B cell (primary cell): ENCODE measurements at regions not wholly inside any gene's neighbourhood (a gene's known extent, or its start where the extent isn't known, plus 50 kb on each side); places are given as distances from the start of the nearest gene placed in this dataset.

Experiments
- ATAC-seq: fragments of 200-7000 bp; cut with Tn5 transposase; one replicate; pipeline ENCODE4 v1.10.0; 2021; ENCODE audit warnings: low read depth, mild to moderate bottlenecking, moderate number of reproducible peaks, moderate library complexity
- CTCF ChIA-PET: fragments of 350-600 bp; sonication (Branson Sonifier 250); formaldehyde crosslinking; loops from one replicate; lab custom pipeline; 2021; ENCODE audit warnings: antibody characterized with exemption, inconsistent platforms; lab: Charles Lee
- POLR2A ChIA-PET: fragments of 350-600 bp; sonication (Branson Sonifier 250); formaldehyde crosslinking; loops from one replicate; lab custom pipeline; 2021; ENCODE audit warnings: antibody characterized with exemption; lab: Charles Lee
- DNase-seq: peaks from one replicate; pipeline ENCODE4 v3.0.0; 2013
- H2AFZ ChIP-seq: 2 replicates; pipeline ENCODE4 v1.6.1; 2012; ENCODE audit warnings: mild to moderate bottlenecking, low read depth, low read length; ENCODE audit not compliant: insufficient read depth, poor library complexity, severe bottlenecking
- H3K27ac ChIP-seq, 2 donors: 1 replicate in 1 of 2; 2 replicates in 1 of 2; pipeline ENCODE4 v1.5.1; 2012 to 2013; ENCODE audit warnings: low read length in 2 of 2, mild to moderate bottlenecking in 2 of 2, moderate library complexity in 1 of 2
- H3K27me3 ChIP-seq, 4 experiments: fragments of 200-600 bp in 1 of 4; sonication (generic) in 1 of 4; replicated peaks in 1 of 4; 1 replicate in 2 of 4; 2 replicates in 2 of 4; pipeline versions ENCODE4 v1.6.1 to v1.7.0; 2013 to 2016; ENCODE audit warnings: low read length in 3 of 4, mild to moderate bottlenecking in 2 of 4, mixed read lengths in 1 of 4, moderate library complexity in 1 of 4; ENCODE audit not compliant: insufficient read depth in 4 of 4, control insufficient read depth in 3 of 4; ENCODE audit errors: control extremely low read depth in 1 of 4
- H3K36me3 ChIP-seq, 2 experiments: replicated peaks in 1 of 2; 1 replicate in 1 of 2; 2 replicates in 1 of 2; pipeline versions ENCODE4 v1.6.1 to v1.7.1; 2013; ENCODE audit warnings: low read length in 1 of 2; ENCODE audit not compliant: insufficient read depth in 2 of 2, control insufficient read depth in 1 of 2; ENCODE audit errors: control extremely low read depth in 1 of 2, extremely low read depth in 1 of 2
- H3K4me1 ChIP-seq, 2 donors: fragments of 200-600 bp in 1 of 2; sonication (generic) in 1 of 2; 1 replicate in 1 of 2; 2 replicates in 1 of 2; pipeline versions ENCODE4 v1.5.1 to v1.6.1; 2013 to 2017; ENCODE audit warnings: low read length in 2 of 2; ENCODE audit not compliant: control insufficient read depth in 2 of 2, insufficient read depth in 2 of 2
- H3K4me2 ChIP-seq: replicated peaks from 2 replicates; pipeline ENCODE3; 2012; ENCODE audit warnings: mild to moderate bottlenecking, low read depth, low read length; ENCODE audit not compliant: poor library complexity, severe bottlenecking
- H3K4me3 ChIP-seq, 5 experiments: fragments of 200-600 bp in 1 of 5; sonication (generic) in 1 of 5; 1 replicate in 3 of 5; 2 replicates in 2 of 5; pipeline versions ENCODE4 v1.5.1 to v1.7.0; 2011 to 2016; ENCODE audit warnings: low read length in 4 of 5, mild to moderate bottlenecking in 4 of 5, low read depth in 2 of 5, control low read depth in 1 of 5, moderate library complexity in 1 of 5; ENCODE audit not compliant: insufficient read depth in 1 of 5; ENCODE audit errors: control extremely low read depth in 1 of 5, extremely low read depth in 1 of 5
- H3K79me2 ChIP-seq: fragments of 200-600 bp; sonication (generic); one replicate; pipeline ENCODE4 v1.6.0; 2016; ENCODE audit warnings: low read length; ENCODE audit not compliant: control insufficient read depth, insufficient read depth
- H3K9ac ChIP-seq: fragments of 200-600 bp; sonication (generic); 2 replicates; pipeline ENCODE4 v1.6.1; 2017; ENCODE audit warnings: mild to moderate bottlenecking, low read length, moderate library complexity
- H3K9me3 ChIP-seq, 3 donors: one replicate each; pipeline versions ENCODE4 v1.6.1 to v1.7.1; 2013; ENCODE audit warnings: low read length in 2 of 3; ENCODE audit not compliant: control insufficient read depth in 2 of 3, insufficient read depth in 1 of 3; ENCODE audit errors: control extremely low read depth in 1 of 3
- H4K20me1 ChIP-seq: 2 replicates; pipeline ENCODE4 v1.6.0; 2012; ENCODE audit warnings: mild to moderate bottlenecking, low read length; ENCODE audit not compliant: insufficient read depth, control insufficient read depth, poor library complexity, severe bottlenecking
- H3K27ac Mint-ChIP-seq: one replicate; pipeline ENCODE4 v1.8.0; 2021; ENCODE audit warnings: mixed read lengths
- H3K27me3 Mint-ChIP-seq: one replicate; pipeline ENCODE4 v1.8.0; 2021; ENCODE audit warnings: mixed read lengths
- H3K4me1 Mint-ChIP-seq: one replicate; pipeline ENCODE4 v1.8.0; 2021; ENCODE audit warnings: mixed read lengths
- H3K4me3 Mint-ChIP-seq: one replicate; pipeline ENCODE4 v1.8.0; 2021; ENCODE audit warnings: mixed read lengths
- H3K9me3 Mint-ChIP-seq: one replicate; pipeline ENCODE4 v1.8.0; 2022; ENCODE audit warnings: mixed read lengths; ENCODE audit not compliant: insufficient read depth
- CTCF ChIP-seq: fragments of 200-600 bp; IDR thresholded peaks from one replicate; pipeline ENCODE4 v1.8.0; 2022; ENCODE audit warnings: antibody characterized with exemption, mild to moderate bottlenecking
- EZH2 ChIP-seq: IDR thresholded peaks from 2 replicates; pipeline ENCODE4 v1.6.1; 2012; ENCODE audit warnings: borderline replicate concordance, low read depth, mild to moderate bottlenecking, moderate library complexity, low read length; ENCODE audit not compliant: insufficient read depth, poor library complexity, severe bottlenecking
- WGBS: methylation state at CpG from one replicate; pipeline ENCODE4 v1.1.5; 2013; ENCODE audit warnings: missing lambda C conversion rate; ENCODE audit not compliant: insufficient coverage; 5-methylcytosine and 5-hydroxymethylcytosine counted together
- intact Hi-C: fragments of 100-400 bp; cut with micrococcal nuclease; formaldehyde crosslinking; loops from one replicate; pipeline ENCODE4 v1.10.0; 2022

DNA sequence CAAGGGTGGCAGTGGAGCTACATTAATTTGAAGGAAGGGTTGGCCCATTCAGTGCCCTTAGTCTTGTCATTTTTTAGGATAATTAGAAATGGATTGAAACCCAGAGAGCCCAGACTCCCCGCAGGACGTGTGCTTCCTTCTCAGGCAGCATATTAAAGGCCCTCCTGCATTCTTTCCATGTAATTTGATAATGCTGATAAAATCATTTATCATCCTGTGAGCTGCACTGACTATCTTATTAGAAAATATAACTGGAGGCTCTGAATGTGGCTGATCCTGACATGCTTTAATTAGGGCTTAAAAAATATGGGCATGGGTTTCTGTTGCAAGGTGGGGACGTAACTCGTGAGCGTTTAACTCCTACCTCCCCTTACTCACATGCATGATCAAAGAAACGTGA is 148.1 kb downstream of the ACKR3 start:
- no CpG with 5 or more reads among the region's 6 CpGs for WGBS
- intact Hi-C loops = no loop called here
- Histone ChIP-seq H3K27me3 (peaks cover 0 to 12% (median 1%) of the 10 kb centered on the region in 4 experiments), H3K36me3 (no peaks in the 10 kb centered on the region), H2AFZ (no peak overlapping the region), H3K4me2 (no peak overlapping the region), H3K9me3 (no peaks in the 10 kb centered on the region), H3K4me3 (no peak overlapping the region), H3K9ac (no peak overlapping the region), H4K20me1 (no peaks in the 10 kb centered on the region), H3K79me2 (no peaks in the 10 kb centered on the region), H3K27ac (no peak overlapping the region), H3K4me1 (no peaks in the 10 kb centered on the region)
- Mint-ChIP-seq H3K4me3 (no peak overlapping the region), H3K27ac (no peak overlapping the region), H3K9me3 (no peaks in the 10 kb centered on the region), H3K4me1 (no peaks in the 10 kb centered on the region), H3K27me3 (peaks cover 33% of the 10 kb centered on the region)
- POLR2A ChIA-PET = no interaction called here
- ATAC-seq (no peak), DNase-seq (no peak)
- CTCF ChIA-PET = no interaction called here
- TF ChIP-seq EZH2 (no peak), CTCF (no peak)

DNA sequence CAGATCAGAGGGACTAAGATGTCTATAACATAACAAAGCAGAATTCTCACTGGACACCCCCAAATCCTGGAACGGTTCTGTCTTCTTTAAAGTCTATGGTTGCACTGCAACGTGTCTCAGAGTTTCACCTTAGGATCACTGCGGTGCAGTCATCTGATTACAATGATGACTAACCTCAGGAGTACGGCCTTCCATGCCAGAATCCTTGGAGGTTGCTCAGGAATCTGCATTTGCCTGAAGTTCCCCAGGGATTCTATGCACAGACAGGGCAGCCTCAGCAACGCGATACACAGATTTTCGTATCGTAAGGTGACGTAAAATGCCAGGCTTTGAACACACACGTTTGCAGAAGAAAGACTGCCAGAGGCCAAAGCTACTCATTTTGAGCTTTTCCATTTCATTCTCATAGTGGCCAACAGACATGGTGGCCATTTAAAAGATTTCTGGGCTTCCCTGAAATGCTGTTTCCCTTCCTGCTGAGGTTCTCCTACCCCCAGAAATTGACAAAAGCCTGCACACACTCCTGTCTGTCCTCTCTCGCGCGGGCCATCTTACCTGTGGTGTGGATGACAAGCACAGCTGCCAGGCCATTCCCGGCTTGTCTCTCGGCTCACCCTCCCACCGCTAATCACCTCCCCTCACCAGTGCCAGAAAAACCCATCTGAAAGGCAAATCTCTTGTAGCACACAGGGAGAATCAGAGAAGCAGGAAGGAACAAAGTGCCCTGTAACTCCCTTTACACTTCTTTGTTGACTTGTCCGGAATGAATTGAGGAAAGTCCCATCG is 148.8 kb downstream of the ACKR3 start:
- H3K4me1 ChIP-seq = no peaks in the 10 kb centered on the region
- no peaks in the 10 kb centered on the region for H3K9me3 Mint-ChIP-seq
- H3K4me3 ChIP-seq = no peak overlapping the region
- H3K9me3 ChIP-seq = no peaks in the 10 kb centered on the region
- no peak overlapping the region for H2AFZ ChIP-seq
- no peak overlapping the region for H3K9ac ChIP-seq
- no peaks in the 10 kb centered on the region for H4K20me1 ChIP-seq
- CTCF ChIA-PET = no interaction called here
- no peak for ATAC-seq
- POLR2A ChIA-PET = no interaction called here
- H3K4me2 ChIP-seq = no peak overlapping the region
- no peaks in the 10 kb centered on the region for H3K36me3 ChIP-seq
- H3K27ac ChIP-seq = no peak overlapping the region
- no peak for DNase-seq
- H3K79me2 ChIP-seq = no peaks in the 10 kb centered on the region
- 89% methylated on average over 13 of the region's 18 CpGs for WGBS
- no peaks in the 10 kb centered on the region for H3K4me1 Mint-ChIP-seq
- TF ChIP-seq CTCF (no peak), EZH2 (no peak)
- no peak overlapping the region for H3K27ac Mint-ChIP-seq
- peaks cover 37% of the 10 kb centered on the region for H3K27me3 Mint-ChIP-seq
- H3K4me3 Mint-ChIP-seq = no peak overlapping the region
- intact Hi-C loops = no loop called here
- peaks cover 0 to 12% (median 1%) of the 10 kb centered on the region in 4 experiments for H3K27me3 ChIP-seq
